ENCODE measurements at regions not wholly inside any gene's neighbourhood (a gene's known extent, or its start where the extent isn't known, plus 50 kb on each side); places are given as distances from the start of the nearest gene placed in this dataset.

DNA sequence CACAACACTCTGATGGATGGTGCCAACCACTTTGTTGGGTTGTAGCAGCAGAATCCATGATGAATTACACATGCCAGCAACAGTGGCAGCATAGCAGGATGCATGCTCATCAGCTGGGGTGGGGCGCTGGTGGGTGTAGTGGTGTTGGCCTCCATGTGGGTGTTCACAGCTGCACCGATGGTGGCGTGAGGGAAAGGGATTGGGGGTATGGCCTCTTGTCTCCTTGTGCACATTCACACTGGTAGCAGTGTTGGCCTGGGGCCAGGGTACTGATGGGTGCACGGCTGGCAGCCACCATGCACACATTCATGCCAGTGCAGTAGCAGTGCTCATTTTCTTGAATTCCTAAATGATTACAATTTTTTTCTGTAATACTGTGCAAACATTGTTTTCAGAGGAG, 2748.8 kb upstream of the PCDH20 start:
- no peak for TF ChIP-seq POLR2A (IDR thresholded peaks at IDR 0.05)
- TF ChIP-seq, protein P1, sequence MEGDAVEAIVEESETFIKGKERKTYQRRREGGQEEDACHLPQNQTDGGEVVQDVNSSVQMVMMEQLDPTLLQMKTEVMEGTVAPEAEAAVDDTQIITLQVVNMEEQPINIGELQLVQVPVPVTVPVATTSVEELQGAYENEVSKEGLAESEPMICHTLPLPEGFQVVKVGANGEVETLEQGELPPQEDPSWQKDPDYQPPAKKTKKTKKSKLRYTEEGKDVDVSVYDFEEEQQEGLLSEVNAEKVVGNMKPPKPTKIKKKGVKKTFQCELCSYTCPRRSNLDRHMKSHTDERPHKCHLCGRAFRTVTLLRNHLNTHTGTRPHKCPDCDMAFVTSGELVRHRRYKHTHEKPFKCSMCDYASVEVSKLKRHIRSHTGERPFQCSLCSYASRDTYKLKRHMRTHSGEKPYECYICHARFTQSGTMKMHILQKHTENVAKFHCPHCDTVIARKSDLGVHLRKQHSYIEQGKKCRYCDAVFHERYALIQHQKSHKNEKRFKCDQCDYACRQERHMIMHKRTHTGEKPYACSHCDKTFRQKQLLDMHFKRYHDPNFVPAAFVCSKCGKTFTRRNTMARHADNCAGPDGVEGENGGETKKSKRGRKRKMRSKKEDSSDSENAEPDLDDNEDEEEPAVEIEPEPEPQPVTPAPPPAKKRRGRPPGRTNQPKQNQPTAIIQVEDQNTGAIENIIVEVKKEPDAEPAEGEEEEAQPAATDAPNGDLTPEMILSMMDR (IDR thresholded peaks at IDR 0.05): no peak
